ENCODE measurements at regions not wholly inside any gene's neighbourhood (a gene's known extent, or its start where the extent isn't known, plus 50 kb on each side); places are given as distances from the start of the nearest gene placed in this dataset.

- Histone ChIP-seq H3K27me3 (ENCODE audit: control insufficient read depth in 1 of 2, insufficient read depth in 2 of 2, low read length in 2 of 2) (peaks cover 0 to 12% of the 10 kb centered on the region in 2 donors), H3K9ac (ENCODE audit: low read length) (no peak overlapping the region), H3K4me1 (ENCODE audit: insufficient read depth, low read length) (no peaks in the 10 kb centered on the region), H3K27ac (ENCODE audit: low read depth, low read length) (no peak overlapping the region), H3K9me3 (ENCODE audit: low read length) (no peaks in the 10 kb centered on the region), H3K36me3 (ENCODE audit: insufficient read depth, low read length) (no peaks in the 10 kb centered on the region), H3K4me3 (ENCODE audit: low read depth in 1 of 2, low read length in 2 of 2) (no peak overlapping the region)
These were observed 526.6 kb downstream of the MN1 start for GRCh38 chr22:27274770-27275449.

GRCh38 chr22:27278946-27279345 is 522.6 kb downstream of the MN1 start:
- no peak overlapping the region for H3K9ac ChIP-seq (ENCODE audit: low read length)
- no peaks in the 10 kb centered on the region for H3K27me3 ChIP-seq (ENCODE audit: control insufficient read depth in 1 of 2, insufficient read depth in 2 of 2, low read length in 2 of 2)
- no peaks in the 10 kb centered on the region for H3K9me3 ChIP-seq (ENCODE audit: low read length)
- H3K27ac ChIP-seq (ENCODE audit: low read depth, low read length) = no peak overlapping the region
- H3K4me3 ChIP-seq (ENCODE audit: low read depth in 1 of 2, low read length in 2 of 2) = no peak overlapping the region
- H3K4me1 ChIP-seq (ENCODE audit: insufficient read depth, low read length) = no peaks in the 10 kb centered on the region
- no peaks in the 10 kb centered on the region for H3K36me3 ChIP-seq (ENCODE audit: insufficient read depth, low read length)

GRCh38 chr22:27283240-27283639 is 518.3 kb downstream of the MN1 start:
- no peaks in the 10 kb centered on the region for H3K4me1 ChIP-seq (ENCODE audit: insufficient read depth, low read length)
- no peaks in the 10 kb centered on the region for H3K36me3 ChIP-seq (ENCODE audit: insufficient read depth, low read length)
- no peaks in the 10 kb centered on the region for H3K27me3 ChIP-seq (ENCODE audit: control insufficient read depth in 1 of 2, insufficient read depth in 2 of 2, low read length in 2 of 2)
- no peak overlapping the region for H3K9ac ChIP-seq (ENCODE audit: low read length)
- no peaks in the 10 kb centered on the region for H3K9me3 ChIP-seq (ENCODE audit: low read length)
- H3K27ac ChIP-seq (ENCODE audit: low read depth, low read length) = no peak overlapping the region
- no peak overlapping the region for H3K4me3 ChIP-seq (ENCODE audit: low read depth in 1 of 2, low read length in 2 of 2)

- H3K27me3 ChIP-seq (ENCODE audit: control insufficient read depth in 1 of 2, insufficient read depth in 2 of 2, low read length in 2 of 2) = no peaks in the 10 kb centered on the region
- no peak overlapping the region for H3K4me3 ChIP-seq (ENCODE audit: low read depth in 1 of 2, low read length in 2 of 2)
- H3K4me1 ChIP-seq (ENCODE audit: insufficient read depth, low read length) = no peaks in the 10 kb centered on the region
- no peaks in the 10 kb centered on the region for H3K36me3 ChIP-seq (ENCODE audit: insufficient read depth, low read length)
- H3K9me3 ChIP-seq (ENCODE audit: low read length) = no peaks in the 10 kb centered on the region
- no peak overlapping the region for H3K9ac ChIP-seq (ENCODE audit: low read length)
- no peak overlapping the region for H3K27ac ChIP-seq (ENCODE audit: low read depth, low read length)
These were observed 517.8 kb downstream of the MN1 start for GRCh38 chr22:27283714-27284113.

GRCh38 chr22:27284324-27284723 is 517.2 kb downstream of the MN1 start:
- Histone ChIP-seq H3K9me3 (ENCODE audit: low read length) (no peaks in the 10 kb centered on the region), H3K4me3 (ENCODE audit: low read depth in 1 of 2, low read length in 2 of 2) (no peak overlapping the region), H3K36me3 (ENCODE audit: insufficient read depth, low read length) (no peaks in the 10 kb centered on the region), H3K27ac (ENCODE audit: low read depth, low read length) (no peak overlapping the region), H3K4me1 (ENCODE audit: insufficient read depth, low read length) (no peaks in the 10 kb centered on the region), H3K27me3 (ENCODE audit: control insufficient read depth in 1 of 2, insufficient read depth in 2 of 2, low read length in 2 of 2) (no peaks in the 10 kb centered on the region), H3K9ac (ENCODE audit: low read length) (no peak overlapping the region)

- Histone ChIP-seq H3K4me3 (ENCODE audit: low read depth in 1 of 2, low read length in 2 of 2) (no peak overlapping the region), H3K9ac (ENCODE audit: low read length) (no peak overlapping the region), H3K27me3 (ENCODE audit: control insufficient read depth in 1 of 2, insufficient read depth in 2 of 2, low read length in 2 of 2) (no peaks in the 10 kb centered on the region), H3K9me3 (ENCODE audit: low read length) (no peaks in the 10 kb centered on the region), H3K36me3 (ENCODE audit: insufficient read depth, low read length) (no peaks in the 10 kb centered on the region), H3K4me1 (ENCODE audit: insufficient read depth, low read length) (no peaks in the 10 kb centered on the region), H3K27ac (ENCODE audit: low read depth, low read length) (no peak overlapping the region)
These were observed 514.8 kb downstream of the MN1 start for GRCh38 chr22:27286711-27287110.

GRCh38 chr22:27292542-27293299 is 508.8 kb downstream of the MN1 start:
- H3K4me3 ChIP-seq (ENCODE audit: low read depth in 1 of 2, low read length in 2 of 2) = no peak overlapping the region
- H3K9me3 ChIP-seq (ENCODE audit: low read length) = no peaks in the 10 kb centered on the region
- H3K27me3 ChIP-seq (ENCODE audit: control insufficient read depth in 1 of 2, insufficient read depth in 2 of 2, low read length in 2 of 2) = peaks cover 0 to 10% of the 10 kb centered on the region in 2 donors
- no peaks in the 10 kb centered on the region for H3K4me1 ChIP-seq (ENCODE audit: insufficient read depth, low read length)
- H3K9ac ChIP-seq (ENCODE audit: low read length) = no peak overlapping the region
- no peak overlapping the region for H3K27ac ChIP-seq (ENCODE audit: low read depth, low read length)
- no peaks in the 10 kb centered on the region for H3K36me3 ChIP-seq (ENCODE audit: insufficient read depth, low read length)

- Histone ChIP-seq H3K9me3 (ENCODE audit: low read length) (no peaks in the 10 kb centered on the region), H3K9ac (ENCODE audit: low read length) (no peak overlapping the region), H3K27me3 (ENCODE audit: control insufficient read depth in 1 of 2, insufficient read depth in 2 of 2, low read length in 2 of 2) (peaks cover 0 to 16% of the 10 kb centered on the region in 2 donors), H3K4me1 (ENCODE audit: insufficient read depth, low read length) (no peaks in the 10 kb centered on the region), H3K27ac (ENCODE audit: low read depth, low read length) (no peak overlapping the region), H3K4me3 (ENCODE audit: low read depth in 1 of 2, low read length in 2 of 2) (no peak overlapping the region), H3K36me3 (ENCODE audit: insufficient read depth, low read length) (no peaks in the 10 kb centered on the region)
These were observed 507.7 kb downstream of the MN1 start for GRCh38 chr22:27293721-27294445.

GRCh38 chr22:27295040-27295439 is 506.5 kb downstream of the MN1 start:
- Histone ChIP-seq H3K9ac (ENCODE audit: low read length) (no peak overlapping the region), H3K4me3 (ENCODE audit: low read depth in 1 of 2, low read length in 2 of 2) (no peak overlapping the region), H3K36me3 (ENCODE audit: insufficient read depth, low read length) (no peaks in the 10 kb centered on the region), H3K27ac (ENCODE audit: low read depth, low read length) (no peak overlapping the region), H3K4me1 (ENCODE audit: insufficient read depth, low read length) (peaks cover 4% of the 10 kb centered on the region), H3K9me3 (ENCODE audit: low read length) (no peaks in the 10 kb centered on the region), H3K27me3 (ENCODE audit: control insufficient read depth in 1 of 2, insufficient read depth in 2 of 2, low read length in 2 of 2) (peaks cover 0 to 22% of the 10 kb centered on the region in 2 donors)

GRCh38 chr22:27295605-27296004 is 506.0 kb downstream of the MN1 start:
- H3K4me3 ChIP-seq (ENCODE audit: low read depth in 1 of 2, low read length in 2 of 2) = no peak overlapping the region
- H3K9ac ChIP-seq (ENCODE audit: low read length) = no peak overlapping the region
- H3K27ac ChIP-seq (ENCODE audit: low read depth, low read length) = no peak overlapping the region
- H3K9me3 ChIP-seq (ENCODE audit: low read length) = no peaks in the 10 kb centered on the region
- peaks cover 0 to 22% of the 10 kb centered on the region in 2 donors for H3K27me3 ChIP-seq (ENCODE audit: control insufficient read depth in 1 of 2, insufficient read depth in 2 of 2, low read length in 2 of 2)
- H3K4me1 ChIP-seq (ENCODE audit: insufficient read depth, low read length) = peaks cover 4% of the 10 kb centered on the region
- H3K36me3 ChIP-seq (ENCODE audit: insufficient read depth, low read length) = no peaks in the 10 kb centered on the region

GRCh38 chr22:27296091-27296675 is 505.4 kb downstream of the MN1 start:
- Histone ChIP-seq H3K4me1 (ENCODE audit: insufficient read depth, low read length) (peaks cover 4% of the 10 kb centered on the region), H3K4me3 (ENCODE audit: low read depth in 1 of 2, low read length in 2 of 2) (no peak overlapping the region), H3K27me3 (ENCODE audit: control insufficient read depth in 1 of 2, insufficient read depth in 2 of 2, low read length in 2 of 2) (peaks cover 0 to 22% of the 10 kb centered on the region in 2 donors), H3K27ac (ENCODE audit: low read depth, low read length) (no peak overlapping the region), H3K9ac (ENCODE audit: low read length) (no peak overlapping the region), H3K9me3 (ENCODE audit: low read length) (no peaks in the 10 kb centered on the region), H3K36me3 (ENCODE audit: insufficient read depth, low read length) (no peaks in the 10 kb centered on the region)

All from muscle layer of colon (tissue), 2 donors.